Right renal cortex interstitium (tissue), 3 donors: ENCODE measurements at regions not wholly inside any gene's neighbourhood (a gene's known extent, or its start where the extent isn't known, plus 50 kb on each side); places are given as distances from the start of the nearest gene placed in this dataset.
A peak's percentile ranks its signal among the peaks of the same experiment; 100 is the strongest.

Source experiments
- DNase-seq, 3 donors: peaks; one replicate each; pipeline ENCODE4 v3.0.0-alpha.2; 2013; ENCODE audit warnings: low read depth in 3 of 3, low spot score in 2 of 3

- no peak for DNase-seq
Observed at GRCh38 chrY:7272556-7273195, 361.1 kb upstream of the AMELY start.

- DNase-seq = no peak
Observed at GRCh38 chrY:7263773-7264172, 352.2 kb upstream of the AMELY start.

GRCh38 chrY:7262531-7262930, 351.0 kb upstream of the AMELY start:
- DNase-seq = no peak

GRCh38 chrY:7261254-7261653, 349.7 kb upstream of the AMELY start:
- no peak for DNase-seq

GRCh38 chrY:7240101-7240500, 328.5 kb upstream of the AMELY start:
- DNase-seq = no peak

- no peak for DNase-seq
Observed at GRCh38 chrY:7211971-7212370, 300.4 kb upstream of the AMELY start.

- DNase-seq = peak in 1 of 3 donors; percentile 1
Observed at GRCh38 chrY:7204456-7204855, 292.9 kb upstream of the AMELY start.

- DNase-seq = no peak
Observed at GRCh38 chrY:7182591-7182990, 271.0 kb upstream of the AMELY start.

- DNase-seq = no peak
Observed at GRCh38 chrY:7177631-7178030, 266.1 kb upstream of the AMELY start.

GRCh38 chrY:7169475-7169874, 257.9 kb upstream of the AMELY start:
- no peak for DNase-seq

GRCh38 chrY:7141477-7141876, 229.9 kb upstream of the AMELY start:
- no peak for DNase-seq
